HEK293T (cell line): ENCODE measurements at regions not wholly inside any gene's neighbourhood (a gene's known extent, or its start where the extent isn't known, plus 50 kb on each side); places are given as distances from the start of the nearest gene placed in this dataset.

Experiments used
- BHLHE40 ChIP-seq: fragments of 450-650 bp; IDR thresholded peaks from 2 replicates; pipeline ENCODE4 v1.6.1; 2016; ENCODE audit warnings: mild to moderate bottlenecking, moderate library complexity, borderline replicate concordance
- CTBP1 ChIP-seq: fragments of 450-650 bp; IDR thresholded peaks from 2 replicates; pipeline ENCODE4 v1.6.1; 2016; ENCODE audit warnings: borderline replicate concordance
- FOXM1 ChIP-seq: fragments of 450-650 bp; IDR thresholded peaks from 2 replicates; pipeline ENCODE4 v1.6.1; 2017; ENCODE audit warnings: mild to moderate bottlenecking, borderline replicate concordance
- SUZ12 ChIP-seq: fragments of 450-650 bp; IDR thresholded peaks from 2 replicates; pipeline ENCODE4 v1.6.1; 2016; ENCODE audit warnings: mild to moderate bottlenecking
- TARDBP ChIP-seq: fragments of 450-650 bp; IDR thresholded peaks from 2 replicates; pipeline ENCODE4 v1.6.1; 2016
- TF ChIP-seq, protein P1 (sequence below): fragments of 450-650 bp; IDR thresholded peaks from 2 replicates; pipeline ENCODE4 v1.6.1; 2016

DNA sequence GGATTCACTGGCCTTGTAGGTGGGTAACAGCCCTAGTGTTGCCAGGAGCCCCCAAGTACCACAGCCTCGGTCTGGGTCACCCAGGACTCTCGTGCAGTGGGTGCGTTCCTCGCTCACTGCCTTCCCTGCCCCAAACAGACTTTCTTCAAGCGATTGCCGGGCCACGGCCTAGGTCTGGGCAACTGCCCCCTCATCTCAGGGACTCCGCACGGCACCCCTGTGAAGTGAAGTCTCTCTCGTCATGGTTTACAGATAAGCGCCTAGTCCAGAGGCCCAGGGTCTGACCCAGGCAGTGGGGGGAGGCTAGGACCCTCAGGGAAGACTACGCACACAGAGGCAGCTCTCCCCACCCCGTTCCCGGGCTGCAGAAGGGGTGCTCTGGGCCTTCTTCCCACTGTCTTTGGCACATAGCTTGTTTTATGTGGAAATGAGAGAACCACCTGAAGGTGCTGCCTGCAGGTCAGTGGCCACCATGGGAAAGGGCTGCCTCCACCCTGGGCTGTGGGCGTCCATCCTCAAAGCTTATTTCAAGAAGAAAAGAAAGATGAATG, 220.8 kb downstream of the ERMARD start:
- TF ChIP-seq, protein P1, sequence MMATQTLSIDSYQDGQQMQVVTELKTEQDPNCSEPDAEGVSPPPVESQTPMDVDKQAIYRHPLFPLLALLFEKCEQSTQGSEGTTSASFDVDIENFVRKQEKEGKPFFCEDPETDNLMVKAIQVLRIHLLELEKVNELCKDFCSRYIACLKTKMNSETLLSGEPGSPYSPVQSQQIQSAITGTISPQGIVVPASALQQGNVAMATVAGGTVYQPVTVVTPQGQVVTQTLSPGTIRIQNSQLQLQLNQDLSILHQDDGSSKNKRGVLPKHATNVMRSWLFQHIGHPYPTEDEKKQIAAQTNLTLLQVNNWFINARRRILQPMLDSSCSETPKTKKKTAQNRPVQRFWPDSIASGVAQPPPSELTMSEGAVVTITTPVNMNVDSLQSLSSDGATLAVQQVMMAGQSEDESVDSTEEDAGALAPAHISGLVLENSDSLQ, result no peak
- TF ChIP-seq CTBP1 (no peak), BHLHE40 (no peak), SUZ12 (no peak), FOXM1 (no peak), TARDBP (no peak)
